ENCODE measurements at regions not wholly inside any gene's neighbourhood (a gene's known extent, or its start where the extent isn't known, plus 50 kb on each side); places are given as distances from the start of the nearest gene placed in this dataset.

- H3K27ac Mint-ChIP-seq = no peak overlapping the region
- H3K36me3 Mint-ChIP-seq (ENCODE audit: low read depth) = no peaks in the 10 kb centered on the region
- no peaks in the 10 kb centered on the region for H3K9me3 Mint-ChIP-seq
- H3K4me1 Mint-ChIP-seq (ENCODE audit: low read depth) = no peaks in the 10 kb centered on the region
- no peak overlapping the region for H3K4me3 Mint-ChIP-seq
- H3K27me3 Mint-ChIP-seq (ENCODE audit: low read depth) = peaks cover 3% of the 10 kb centered on the region
These were observed 81.4 kb downstream of the BBS10 start for GRCh38 chr12:76266797-76267196.

- H3K9me3 Mint-ChIP-seq = no peaks in the 10 kb centered on the region
- H3K4me3 Mint-ChIP-seq = no peak overlapping the region
- H3K36me3 Mint-ChIP-seq (ENCODE audit: low read depth) = no peaks in the 10 kb centered on the region
- H3K4me1 Mint-ChIP-seq (ENCODE audit: low read depth) = no peaks in the 10 kb centered on the region
- H3K27ac Mint-ChIP-seq = no peak overlapping the region
- H3K27me3 Mint-ChIP-seq (ENCODE audit: low read depth) = peaks cover 3% of the 10 kb centered on the region
These were observed 82.6 kb downstream of the BBS10 start for GRCh38 chr12:76265424-76266180.

GRCh38 chr12:76264611-76265012 is 83.6 kb downstream of the BBS10 start:
- no peaks in the 10 kb centered on the region for H3K36me3 Mint-ChIP-seq (ENCODE audit: low read depth)
- no peak overlapping the region for H3K27ac Mint-ChIP-seq
- H3K4me1 Mint-ChIP-seq (ENCODE audit: low read depth) = no peaks in the 10 kb centered on the region
- peaks cover 3% of the 10 kb centered on the region for H3K27me3 Mint-ChIP-seq (ENCODE audit: low read depth)
- no peak overlapping the region for H3K4me3 Mint-ChIP-seq
- no peaks in the 10 kb centered on the region for H3K9me3 Mint-ChIP-seq

GRCh38 chr12:76263696-76264095 is 84.5 kb downstream of the BBS10 start:
- H3K4me3 Mint-ChIP-seq = no peak overlapping the region
- no peak overlapping the region for H3K27ac Mint-ChIP-seq
- no peaks in the 10 kb centered on the region for H3K36me3 Mint-ChIP-seq (ENCODE audit: low read depth)
- peaks cover 3% of the 10 kb centered on the region for H3K27me3 Mint-ChIP-seq (ENCODE audit: low read depth)
- H3K9me3 Mint-ChIP-seq = no peaks in the 10 kb centered on the region
- H3K4me1 Mint-ChIP-seq (ENCODE audit: low read depth) = no peaks in the 10 kb centered on the region

- no peaks in the 10 kb centered on the region for H3K9me3 Mint-ChIP-seq
- no peaks in the 10 kb centered on the region for H3K36me3 Mint-ChIP-seq (ENCODE audit: low read depth)
- no peak overlapping the region for H3K27ac Mint-ChIP-seq
- no peaks in the 10 kb centered on the region for H3K4me1 Mint-ChIP-seq (ENCODE audit: low read depth)
- no peak overlapping the region for H3K4me3 Mint-ChIP-seq
- H3K27me3 Mint-ChIP-seq (ENCODE audit: low read depth) = peaks cover 3% of the 10 kb centered on the region
These were observed 87.8 kb downstream of the BBS10 start for GRCh38 chr12:76260390-76260748.

- no peak overlapping the region for H3K27ac Mint-ChIP-seq
- no peaks in the 10 kb centered on the region for H3K9me3 Mint-ChIP-seq
- H3K36me3 Mint-ChIP-seq (ENCODE audit: low read depth) = no peaks in the 10 kb centered on the region
- H3K4me3 Mint-ChIP-seq = no peak overlapping the region
- H3K27me3 Mint-ChIP-seq (ENCODE audit: low read depth) = peaks cover 3% of the 10 kb centered on the region
- no peaks in the 10 kb centered on the region for H3K4me1 Mint-ChIP-seq (ENCODE audit: low read depth)
These were observed 88.4 kb downstream of the BBS10 start for GRCh38 chr12:76259660-76260389.

- H3K36me3 Mint-ChIP-seq (ENCODE audit: low read depth) = no peaks in the 10 kb centered on the region
- H3K4me3 Mint-ChIP-seq = no peak overlapping the region
- no peaks in the 10 kb centered on the region for H3K9me3 Mint-ChIP-seq
- no peaks in the 10 kb centered on the region for H3K4me1 Mint-ChIP-seq (ENCODE audit: low read depth)
- H3K27me3 Mint-ChIP-seq (ENCODE audit: low read depth) = peaks cover 3% of the 10 kb centered on the region
- no peak overlapping the region for H3K27ac Mint-ChIP-seq
These were observed 89.1 kb downstream of the BBS10 start for GRCh38 chr12:76259106-76259505.

- H3K27me3 Mint-ChIP-seq (ENCODE audit: low read depth) = peaks cover 1% of the 10 kb centered on the region
- no peaks in the 10 kb centered on the region for H3K4me1 Mint-ChIP-seq (ENCODE audit: low read depth)
- no peaks in the 10 kb centered on the region for H3K36me3 Mint-ChIP-seq (ENCODE audit: low read depth)
- no peak overlapping the region for H3K27ac Mint-ChIP-seq
- H3K9me3 Mint-ChIP-seq = no peaks in the 10 kb centered on the region
- H3K4me3 Mint-ChIP-seq = no peak overlapping the region
These were observed 91.3 kb downstream of the BBS10 start for GRCh38 chr12:76256904-76257303.

- Mint-ChIP-seq H3K27me3 (ENCODE audit: low read depth) (no peaks in the 10 kb centered on the region), H3K9me3 (no peaks in the 10 kb centered on the region), H3K4me1 (ENCODE audit: low read depth) (no peaks in the 10 kb centered on the region), H3K27ac (no peak overlapping the region), H3K4me3 (no peak overlapping the region), H3K36me3 (ENCODE audit: low read depth) (no peaks in the 10 kb centered on the region)
These were observed 91.9 kb downstream of the BBS10 start for GRCh38 chr12:76256321-76256720.

GRCh38 chr12:76255692-76256091 is 92.5 kb downstream of the BBS10 start:
- H3K27ac Mint-ChIP-seq = no peak overlapping the region
- H3K4me3 Mint-ChIP-seq = no peak overlapping the region
- no peaks in the 10 kb centered on the region for H3K27me3 Mint-ChIP-seq (ENCODE audit: low read depth)
- no peaks in the 10 kb centered on the region for H3K9me3 Mint-ChIP-seq
- no peaks in the 10 kb centered on the region for H3K36me3 Mint-ChIP-seq (ENCODE audit: low read depth)
- no peaks in the 10 kb centered on the region for H3K4me1 Mint-ChIP-seq (ENCODE audit: low read depth)

GRCh38 chr12:76255281-76255680 is 92.9 kb downstream of the BBS10 start:
- H3K27me3 Mint-ChIP-seq (ENCODE audit: low read depth) = no peaks in the 10 kb centered on the region
- H3K27ac Mint-ChIP-seq = no peak overlapping the region
- no peaks in the 10 kb centered on the region for H3K36me3 Mint-ChIP-seq (ENCODE audit: low read depth)
- H3K4me1 Mint-ChIP-seq (ENCODE audit: low read depth) = no peaks in the 10 kb centered on the region
- no peak overlapping the region for H3K4me3 Mint-ChIP-seq
- no peaks in the 10 kb centered on the region for H3K9me3 Mint-ChIP-seq

- H3K4me1 Mint-ChIP-seq (ENCODE audit: low read depth) = no peaks in the 10 kb centered on the region
- no peaks in the 10 kb centered on the region for H3K9me3 Mint-ChIP-seq
- no peaks in the 10 kb centered on the region for H3K36me3 Mint-ChIP-seq (ENCODE audit: low read depth)
- no peak overlapping the region for H3K27ac Mint-ChIP-seq
- no peak overlapping the region for H3K4me3 Mint-ChIP-seq
- H3K27me3 Mint-ChIP-seq (ENCODE audit: low read depth) = no peaks in the 10 kb centered on the region
These were observed 96.2 kb downstream of the BBS10 start for GRCh38 chr12:76252031-76252430.

GRCh38 chr12:76250256-76250655 is 98.0 kb downstream of the BBS10 start:
- Mint-ChIP-seq H3K4me3 (no peak overlapping the region), H3K9me3 (no peaks in the 10 kb centered on the region), H3K27me3 (ENCODE audit: low read depth) (peaks cover 6% of the 10 kb centered on the region), H3K27ac (no peak overlapping the region), H3K4me1 (ENCODE audit: low read depth) (no peaks in the 10 kb centered on the region), H3K36me3 (ENCODE audit: low read depth) (no peaks in the 10 kb centered on the region)

- no peaks in the 10 kb centered on the region for H3K9me3 Mint-ChIP-seq
- H3K4me3 Mint-ChIP-seq = no peak overlapping the region
- H3K36me3 Mint-ChIP-seq (ENCODE audit: low read depth) = no peaks in the 10 kb centered on the region
- no peaks in the 10 kb centered on the region for H3K4me1 Mint-ChIP-seq (ENCODE audit: low read depth)
- H3K27ac Mint-ChIP-seq = no peak overlapping the region
- H3K27me3 Mint-ChIP-seq (ENCODE audit: low read depth) = peaks cover 6% of the 10 kb centered on the region
These were observed 98.7 kb downstream of the BBS10 start for GRCh38 chr12:76249501-76249900.

GRCh38 chr12:76247992-76248391 is 100.2 kb downstream of the BBS10 start:
- Mint-ChIP-seq H3K36me3 (ENCODE audit: low read depth) (no peaks in the 10 kb centered on the region), H3K27me3 (ENCODE audit: low read depth) (peaks cover 6% of the 10 kb centered on the region), H3K4me3 (no peak overlapping the region), H3K27ac (no peak overlapping the region), H3K9me3 (no peaks in the 10 kb centered on the region), H3K4me1 (ENCODE audit: low read depth) (no peaks in the 10 kb centered on the region)

Data from T-helper 1 cell treated with Interleukin-12 subunit alpha and Interleukin-12 subunit beta and Interleukin-4 antibody, amounts not matched to agents 30 μg/mL and 1 μg/mL, for 36 hours (primary cell).